ENCODE measurements at regions not wholly inside any gene's neighbourhood (a gene's known extent, or its start where the extent isn't known, plus 50 kb on each side); places are given as distances from the start of the nearest gene placed in this dataset.

DNA sequence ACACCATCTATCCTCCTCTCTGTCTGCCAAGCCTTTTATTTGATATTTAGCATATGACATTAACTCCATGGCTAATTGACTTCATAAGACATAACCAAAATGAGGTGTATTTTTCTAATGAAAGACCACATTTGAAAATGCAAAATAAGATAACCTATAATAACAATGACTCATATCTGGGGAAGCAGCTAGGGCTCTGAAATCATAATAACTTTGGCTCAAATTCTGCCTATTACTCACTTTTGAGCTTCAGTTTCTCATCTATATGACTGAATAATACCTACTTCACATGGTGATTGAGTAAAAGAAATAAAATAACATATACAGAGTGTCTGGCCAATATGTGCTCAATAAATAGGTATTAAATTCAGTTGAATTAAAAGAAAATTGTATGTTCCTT is 1419.8 kb upstream of the TENM4 start:
- TF ChIP-seq, protein P1, sequence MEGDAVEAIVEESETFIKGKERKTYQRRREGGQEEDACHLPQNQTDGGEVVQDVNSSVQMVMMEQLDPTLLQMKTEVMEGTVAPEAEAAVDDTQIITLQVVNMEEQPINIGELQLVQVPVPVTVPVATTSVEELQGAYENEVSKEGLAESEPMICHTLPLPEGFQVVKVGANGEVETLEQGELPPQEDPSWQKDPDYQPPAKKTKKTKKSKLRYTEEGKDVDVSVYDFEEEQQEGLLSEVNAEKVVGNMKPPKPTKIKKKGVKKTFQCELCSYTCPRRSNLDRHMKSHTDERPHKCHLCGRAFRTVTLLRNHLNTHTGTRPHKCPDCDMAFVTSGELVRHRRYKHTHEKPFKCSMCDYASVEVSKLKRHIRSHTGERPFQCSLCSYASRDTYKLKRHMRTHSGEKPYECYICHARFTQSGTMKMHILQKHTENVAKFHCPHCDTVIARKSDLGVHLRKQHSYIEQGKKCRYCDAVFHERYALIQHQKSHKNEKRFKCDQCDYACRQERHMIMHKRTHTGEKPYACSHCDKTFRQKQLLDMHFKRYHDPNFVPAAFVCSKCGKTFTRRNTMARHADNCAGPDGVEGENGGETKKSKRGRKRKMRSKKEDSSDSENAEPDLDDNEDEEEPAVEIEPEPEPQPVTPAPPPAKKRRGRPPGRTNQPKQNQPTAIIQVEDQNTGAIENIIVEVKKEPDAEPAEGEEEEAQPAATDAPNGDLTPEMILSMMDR (IDR thresholded peaks at IDR 0.05) = no peak
- TF ChIP-seq POLR2A (IDR thresholded peaks at IDR 0.05) = no peak
